Left lung (tissue), 4 donors: ENCODE measurements at regions not wholly inside any gene's neighbourhood (a gene's known extent, or its start where the extent isn't known, plus 50 kb on each side); places are given as distances from the start of the nearest gene placed in this dataset.

Experiments used
- ATAC-seq: fragments of 200-7000 bp; cut with Tn5 transposase; one replicate; pipeline ENCODE4 v1.9.1; 2020; ENCODE audit warnings: moderate library complexity
- DNase-seq, 4 donors: peaks; one replicate each; pipeline ENCODE4 v3.0.0-alpha.2; 2013 to 2020
- H3K27ac ChIP-seq, 2 donors: fragments of 200-600 bp; sonication (generic) in 1 of 2; one replicate each; pipeline versions ENCODE4 v1.5.0 to v1.8.0; 2020 to 2021
- H3K27me3 ChIP-seq, 2 donors: fragments of 200-600 bp; sonication (generic) in 1 of 2; one replicate each; pipeline versions ENCODE4 v1.5.0 to v1.8.0; 2020 to 2021
- H3K36me3 ChIP-seq, 2 donors: fragments of 200-600 bp; sonication (generic) in 1 of 2; one replicate each; pipeline versions ENCODE4 v1.5.0 to v1.8.0; 2020 to 2021
- H3K4me1 ChIP-seq, 2 donors: fragments of 200-600 bp; one replicate each; pipeline ENCODE4 v1.8.0; 2021
- H3K4me3 ChIP-seq, 2 donors: fragments of 200-600 bp; sonication (generic) in 1 of 2; one replicate each; pipeline versions ENCODE4 v1.5.0 to v1.8.0; 2020 to 2021; ENCODE audit warnings: mild to moderate bottlenecking in 1 of 2
- H3K9me3 ChIP-seq, 2 donors: fragments of 200-600 bp; sonication (generic) in 1 of 2; one replicate each; pipeline versions ENCODE4 v1.5.0 to v1.8.0; 2020 to 2021
- CTCF ChIP-seq, 2 donors: fragments of 200-600 bp; sonication (generic) in 1 of 2; IDR thresholded peaks; one replicate each; pipeline versions ENCODE4 v1.5.0 to v1.8.0; 2021; ENCODE audit warnings: antibody characterized with exemption in 2 of 2
- intact Hi-C, 2 donors: fragments of 100-400 bp; cut with DNase I; formaldehyde crosslinking; loops; one replicate each; pipeline versions ENCODE4 v1.11.2 to v1.14.2; 2022
- donor health status: DM: no; HTN: yes; CAD: no.
- donor health status: DM: no; HTN: no; CAD: no.

GRCh38 chr3:107251819-107252218 lies 125.4 kb upstream of the CCDC54 start:
- intact Hi-C loops, result no loop called here

DNA sequence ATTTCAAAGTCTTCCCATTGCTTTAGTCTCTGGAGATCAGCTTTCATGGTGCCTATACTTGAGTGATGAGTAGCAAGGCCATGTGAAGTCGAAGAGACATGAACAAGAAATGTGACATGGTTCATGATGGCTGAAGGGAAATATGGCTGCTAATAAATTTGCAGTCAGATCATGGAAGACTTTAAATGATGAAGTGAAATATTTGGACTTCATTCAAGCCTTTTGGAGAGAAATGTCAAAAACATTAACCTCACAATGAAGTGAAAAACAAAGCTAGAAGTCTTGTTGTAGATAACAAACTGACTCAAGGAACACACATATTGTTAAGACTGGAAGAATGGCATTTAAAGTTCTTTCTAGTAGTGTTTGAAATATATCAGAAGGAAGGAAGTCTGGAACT lies 120.3 kb upstream of the CCDC54 start:
- Histone ChIP-seq H3K27me3 (no peaks in the 10 kb centered on the region), H3K9me3 (no peaks in the 10 kb centered on the region), H3K4me1 (no peaks in the 10 kb centered on the region), H3K36me3 (no peaks in the 10 kb centered on the region), H3K27ac (no peak overlapping the region), H3K4me3 (no peak overlapping the region)
- intact Hi-C loops, result no loop called here
- DNase-seq (no peak), ATAC-seq (no peak)
- TF ChIP-seq CTCF (IDR thresholded peaks at IDR 0.05), result no peak

More at GRCh38 chr3:107251819-107252218, 125.4 kb upstream of the CCDC54 start:
- no peaks in the 10 kb centered on the region for H3K36me3 ChIP-seq
- no peak overlapping the region for H3K4me3 ChIP-seq
- H3K27ac ChIP-seq, result no peak overlapping the region
- ATAC-seq (no peak), DNase-seq (no peak)
- TF ChIP-seq CTCF (IDR thresholded peaks at IDR 0.05), result no peak
- H3K9me3 ChIP-seq, result no peaks in the 10 kb centered on the region
- H3K27me3 ChIP-seq, result no peaks in the 10 kb centered on the region
- H3K4me1 ChIP-seq, result no peaks in the 10 kb centered on the region

GRCh38 chr3:107258300-107258699 lies 118.9 kb upstream of the CCDC54 start:
- Histone ChIP-seq H3K27me3 (no peaks in the 10 kb centered on the region), H3K4me1 (no peaks in the 10 kb centered on the region), H3K4me3 (no peak overlapping the region), H3K9me3 (no peaks in the 10 kb centered on the region), H3K36me3 (no peaks in the 10 kb centered on the region), H3K27ac (no peak overlapping the region)
- no peak for DNase-seq
- TF ChIP-seq CTCF (IDR thresholded peaks at IDR 0.05), result no peak
- ATAC-seq, result no peak
- intact Hi-C loops, result no loop called here

DNA sequence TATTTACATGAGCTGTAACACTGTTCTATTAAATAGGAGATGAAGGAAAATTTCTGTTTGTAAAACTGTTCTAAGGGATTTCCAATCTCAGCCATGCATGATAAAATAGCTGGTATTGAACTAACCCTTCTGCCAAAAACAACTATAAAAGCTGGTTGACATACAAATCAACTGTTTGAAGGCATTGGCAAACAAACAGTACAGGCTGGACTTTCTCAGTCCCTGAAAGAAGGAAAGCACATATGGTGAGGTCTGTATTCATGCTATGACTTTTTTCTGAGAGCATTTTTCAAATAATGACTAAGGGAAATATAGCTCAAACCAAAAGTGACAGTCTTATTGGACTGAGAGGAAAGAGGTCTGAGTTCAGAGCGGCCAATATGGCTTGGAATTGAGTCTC lies 117.0 kb upstream of the CCDC54 start:
- TF ChIP-seq CTCF (IDR thresholded peaks at IDR 0.05), result no peak
- Histone ChIP-seq H3K27ac (no peak overlapping the region), H3K27me3 (no peaks in the 10 kb centered on the region), H3K9me3 (no peaks in the 10 kb centered on the region), H3K4me3 (no peak overlapping the region), H3K36me3 (no peaks in the 10 kb centered on the region), H3K4me1 (no peaks in the 10 kb centered on the region)
- peak in 2 of 4 donors; percentile 69 to 74 for DNase-seq
- no peak for ATAC-seq
- intact Hi-C loops, result no loop called here

DNA sequence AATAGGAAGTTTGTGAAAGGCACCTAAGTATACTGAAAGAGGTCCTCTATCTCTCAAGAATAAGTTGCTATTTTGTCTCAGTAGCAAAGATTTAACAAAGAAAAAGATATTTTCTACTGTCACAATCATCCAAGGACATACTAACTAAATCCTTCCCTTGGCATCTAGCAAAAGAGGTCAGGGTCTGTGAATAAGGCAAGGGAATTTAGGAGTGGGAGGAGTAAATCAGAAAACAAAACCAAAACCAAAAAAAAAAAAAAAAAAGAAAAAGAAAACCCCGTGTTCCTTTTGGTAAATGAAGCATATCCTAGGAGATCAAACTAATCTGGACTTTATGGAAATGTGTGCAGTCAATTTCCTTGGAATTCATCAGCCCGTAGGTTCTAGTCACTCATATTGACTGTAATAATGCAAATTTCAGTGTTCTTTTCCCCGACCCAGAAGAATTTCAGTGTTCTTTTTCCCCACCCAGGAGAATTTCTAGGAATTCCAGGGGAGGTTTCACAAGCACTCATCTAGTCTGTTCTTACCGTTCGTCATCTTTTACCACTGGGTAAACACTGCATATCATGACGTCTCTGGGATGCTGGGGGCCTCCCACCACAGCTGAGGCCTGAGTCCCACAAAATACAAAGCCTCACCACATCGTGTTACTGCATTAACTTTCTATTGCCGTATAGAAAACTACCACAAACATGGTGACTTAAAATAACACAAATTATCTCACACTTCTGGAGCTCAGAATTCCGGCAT lies 113.8 kb upstream of the CCDC54 start:
- no peaks in the 10 kb centered on the region for H3K36me3 ChIP-seq
- no peak overlapping the region for H3K4me3 ChIP-seq
- no peaks in the 10 kb centered on the region for H3K9me3 ChIP-seq
- intact Hi-C loops, result no loop called here
- no peaks in the 10 kb centered on the region for H3K27me3 ChIP-seq
- DNase-seq, result no peak
- TF ChIP-seq CTCF (IDR thresholded peaks at IDR 0.05), result no peak
- no peaks in the 10 kb centered on the region for H3K4me1 ChIP-seq
- no peak for ATAC-seq
- H3K27ac ChIP-seq, result no peak overlapping the region
